H1 (cell line): ENCODE measurements at regions not wholly inside any gene's neighbourhood (a gene's known extent, or its start where the extent isn't known, plus 50 kb on each side); places are given as distances from the start of the nearest gene placed in this dataset.

Experiments
- CTCF ChIA-PET: fragments of 300-600 bp; sonication (Branson Sonifier 250); formaldehyde crosslinking; loops from one replicate; lab custom pipeline; 2021; ENCODE audit not compliant: partially characterized antibody; lab: Charles Lee
- POLR2A ChIA-PET: fragments of 300-600 bp; sonication (Branson Sonifier 250); formaldehyde crosslinking; loops from one replicate; lab custom pipeline; 2021; ENCODE audit warnings: inconsistent platforms; ENCODE audit not compliant: partially characterized antibody; lab: Charles Lee
- DNase-seq, 2 experiments: peaks; one replicate each; pipeline versions ENCODE4 v3.0.0 to v3.0.0-alpha.2; 2010 to 2022; ENCODE audit warnings: low spot score in 2 of 2, low read depth in 1 of 2, mixed read lengths in 1 of 2
- FAIRE-seq: peaks from 2 replicates; lab custom pipeline; 2011; peaks lifted over from hg19 to GRCh38; lab: Jason Lieb, UNC
- H2AFZ ChIP-seq: 2 replicates; pipeline ENCODE4 v1.8.1; 2012; ENCODE audit warnings: low read length, inconsistent platforms
- H2AK5ac ChIP-seq: 2 replicates; pipeline ENCODE4 v1.6.1; 2013; ENCODE audit warnings: low read depth, low read length
- H2BK120ac ChIP-seq: replicated peaks from 2 replicates; pipeline ENCODE3; 2013; ENCODE audit warnings: low read depth, low read length, inconsistent platforms
- H2BK12ac ChIP-seq: 2 replicates; pipeline ENCODE4 v1.6.1; 2013; ENCODE audit warnings: low read depth, low read length
- H2BK15ac ChIP-seq: 2 replicates; pipeline ENCODE4 v1.6.1; 2013; ENCODE audit warnings: low read length
- H2BK20ac ChIP-seq: 2 replicates; pipeline ENCODE4 v1.6.1; 2013; ENCODE audit warnings: low read length
- H2BK5ac ChIP-seq: 2 replicates; pipeline ENCODE4 v1.6.1; 2013; ENCODE audit warnings: low read depth, low read length
- H3K14ac ChIP-seq: 2 replicates; pipeline ENCODE4 v1.6.1; 2013; ENCODE audit warnings: inconsistent platforms; ENCODE audit not compliant: insufficient read length
- H3K18ac ChIP-seq: 2 replicates; pipeline ENCODE4 v1.6.1; 2013; ENCODE audit warnings: low read length; ENCODE audit errors: extremely low read depth
- H3K23ac ChIP-seq: 2 replicates; pipeline ENCODE4 v1.6.1; 2013; ENCODE audit warnings: inconsistent platforms; ENCODE audit not compliant: insufficient read length
- H3K23me2 ChIP-seq: 2 replicates; pipeline ENCODE4 v1.6.1; 2013; ENCODE audit warnings: low read depth, low read length
- H3K27ac ChIP-seq: 2 replicates; pipeline ENCODE4 v1.6.1; 2011; ENCODE audit warnings: low read depth, low read length, inconsistent platforms
- H3K27me3 ChIP-seq, 4 experiments: replicated peaks in 1 of 4; 1 replicate in 1 of 4; 2 replicates in 3 of 4; pipeline versions ENCODE4 v1.6.1 to v1.8.1; 2011 to 2013; ENCODE audit warnings: low read length in 3 of 4, mild to moderate bottlenecking in 3 of 4, inconsistent platforms in 2 of 4, mixed read lengths in 2 of 4, moderate library complexity in 1 of 4; ENCODE audit not compliant: control insufficient read depth in 3 of 4, insufficient read depth in 3 of 4; ENCODE audit errors: extremely low read depth in 1 of 4
- H3K36me3 ChIP-seq, 4 experiments: 2 replicates each; pipeline versions ENCODE4 v1.6.1 to v1.8.1; 2011 to 2013; ENCODE audit warnings: mild to moderate bottlenecking in 4 of 4, low read length in 3 of 4, moderate library complexity in 2 of 4, control low read depth in 1 of 4, inconsistent platforms in 1 of 4; ENCODE audit not compliant: insufficient read depth in 4 of 4, control insufficient read depth in 2 of 4
- H3K4ac ChIP-seq: replicated peaks from 2 replicates; pipeline ENCODE3; 2013; ENCODE audit warnings: low read length, low read depth, mixed read lengths, inconsistent platforms; ENCODE audit not compliant: insufficient read length
- H3K4me1 ChIP-seq, 4 experiments: replicated peaks in 1 of 4; 1 replicate in 1 of 4; 2 replicates in 3 of 4; pipeline versions ENCODE4 v1.6.1 to v1.8.1; 2011 to 2013; ENCODE audit warnings: low read length in 3 of 4, inconsistent platforms in 2 of 4, mixed read lengths in 1 of 4; ENCODE audit not compliant: insufficient read depth in 4 of 4, control insufficient read depth in 3 of 4
- H3K4me2 ChIP-seq, 2 experiments: 2 replicates each; pipeline versions ENCODE4 v1.6.1 to v1.8.1; 2011 to 2013; ENCODE audit warnings: low read depth in 2 of 2, low read length in 2 of 2, control low read depth in 1 of 2, inconsistent platforms in 1 of 2, mild to moderate bottlenecking in 1 of 2; ENCODE audit not compliant: insufficient read depth in 1 of 2
- H3K4me3 ChIP-seq, 4 experiments: fragments of 200-600, 300-600 bp in 1 of 4; sonication (generic), shearing (Covaris generic), sonication (Bioruptor Twin) in 1 of 4; 2 replicates each; pipeline versions ENCODE4 v1.5.1 to v1.8.1; 2011 to 2016; ENCODE audit warnings: low read length in 4 of 4, low read depth in 3 of 4, control low read depth in 2 of 4, inconsistent platforms in 2 of 4, mild to moderate bottlenecking in 2 of 4, mixed read lengths in 1 of 4, moderate library complexity in 1 of 4; ENCODE audit not compliant: insufficient read depth in 2 of 4; ENCODE audit errors: extremely low read depth in 1 of 4
- H3K56ac ChIP-seq: replicated peaks from 2 replicates; pipeline ENCODE3; 2013; ENCODE audit warnings: low read depth, mild to moderate bottlenecking, mixed read lengths, low read length, inconsistent platforms; ENCODE audit not compliant: insufficient read length
- H3K79me1 ChIP-seq: 2 replicates; pipeline ENCODE4 v1.6.1; 2013; ENCODE audit warnings: low read depth, low read length, control low read depth
- H3K79me2 ChIP-seq, 2 experiments: 2 replicates each; pipeline versions ENCODE4 v1.6.1 to v1.8.1; 2012 to 2013; ENCODE audit warnings: low read length in 2 of 2, mild to moderate bottlenecking in 2 of 2, inconsistent platforms in 1 of 2; ENCODE audit not compliant: insufficient read depth in 2 of 2, control insufficient read depth in 1 of 2
- H3K9ac ChIP-seq, 4 experiments: replicated peaks in 1 of 4; 1 replicate in 1 of 4; 2 replicates in 3 of 4; pipeline versions ENCODE4 v1.6.1 to v1.8.1; 2011 to 2013; ENCODE audit warnings: low read depth in 3 of 4, low read length in 3 of 4, control low read depth in 2 of 4, mild to moderate bottlenecking in 2 of 4, moderate library complexity in 2 of 4, inconsistent platforms in 1 of 4; ENCODE audit errors: extremely low read depth in 1 of 4
- H3K9me3 ChIP-seq, 2 experiments: 2 replicates each; pipeline versions ENCODE4 v1.6.1 to v1.8.1; 2012 to 2013; ENCODE audit warnings: mild to moderate bottlenecking in 2 of 2, moderate library complexity in 2 of 2, control low read depth in 1 of 2, inconsistent platforms in 1 of 2, low read depth in 1 of 2, low read length in 1 of 2, mixed read lengths in 1 of 2; ENCODE audit not compliant: insufficient read depth in 2 of 2
- H4K20me1 ChIP-seq, 2 experiments: replicated peaks in 1 of 2; 2 replicates each; pipeline versions ENCODE3 to v1.8.1; 2011 to 2013; ENCODE audit warnings: inconsistent platforms in 2 of 2, low read length in 2 of 2, mild to moderate bottlenecking in 1 of 2; ENCODE audit not compliant: insufficient read depth in 2 of 2, control insufficient read depth in 1 of 2
- H4K5ac ChIP-seq: 2 replicates; pipeline ENCODE4 v1.6.1; 2013; ENCODE audit warnings: low read length, low read depth, mixed read lengths, inconsistent platforms; ENCODE audit not compliant: insufficient read length
- H4K8ac ChIP-seq: 2 replicates; pipeline ENCODE4 v1.8.0; 2013; ENCODE audit warnings: mild to moderate bottlenecking, moderate library complexity, low read length, inconsistent platforms; ENCODE audit not compliant: insufficient read depth; ENCODE audit errors: extremely low read depth
- H4K91ac ChIP-seq: replicated peaks from 2 replicates; pipeline ENCODE3; 2013; ENCODE audit warnings: low read length, mixed read lengths, inconsistent platforms; ENCODE audit not compliant: insufficient read length
- BCL11A ChIP-seq, 2 experiments: IDR thresholded peaks; one replicate each; pipeline ENCODE4 v1.6.1; 2011; ENCODE audit warnings: low read depth in 2 of 2, low read length in 2 of 2, mild to moderate bottlenecking in 2 of 2
- CREB1 ChIP-seq: IDR thresholded peaks from 2 replicates; pipeline ENCODE4 v1.6.1; 2012; ENCODE audit warnings: inconsistent platforms
- EP300 ChIP-seq, 2 experiments: IDR thresholded peaks; 1 replicate in 1 of 2; 2 replicates in 1 of 2; pipeline ENCODE4 v1.6.1; 2011 to 2012; ENCODE audit warnings: low read depth in 2 of 2, low read length in 2 of 2, mild to moderate bottlenecking in 2 of 2, borderline replicate concordance in 1 of 2, inconsistent platforms in 1 of 2, moderate library complexity in 1 of 2
- EZH2 ChIP-seq: fragments of 200-600 bp; sonication (generic); IDR thresholded peaks from 2 replicates; pipeline ENCODE4 v1.7.1; 2012; ENCODE audit warnings: low read depth, mild to moderate bottlenecking, moderate library complexity, low read length, inconsistent platforms; ENCODE audit not compliant: severe bottlenecking
- KDM1A ChIP-seq: fragments of 200-600, 300-600 bp; sonication (generic); IDR thresholded peaks from 2 replicates; pipeline ENCODE4 v1.7.1; 2016; ENCODE audit warnings: mild to moderate bottlenecking, low read length, borderline replicate concordance
- PHF8 ChIP-seq: fragments of 200-600 bp; sonication (generic); conservative IDR thresholded peaks from 2 replicates; pipeline ENCODE4 v1.7.1; 2012; ENCODE audit warnings: low read depth, mild to moderate bottlenecking, inconsistent platforms, low read length, moderate library complexity
- POU5F1 ChIP-seq: IDR thresholded peaks from 2 replicates; pipeline ENCODE4 v1.6.1; 2011; ENCODE audit warnings: low read depth, mild to moderate bottlenecking, low read length, moderate library complexity
- YY1 ChIP-seq: IDR thresholded peaks from 2 replicates; pipeline ENCODE4 v1.6.1; 2011; ENCODE audit warnings: low read depth, mild to moderate bottlenecking, low read length
- WGBS, 2 experiments: shearing (Covaris generic) in 1 of 2; methylation state at CpG; one replicate each; pipeline versions ENCODE4 v1.1.6 to v1.1.7; 2013 to 2015; ENCODE audit warnings: low lambda C conversion rate in 2 of 2, mixed read lengths in 2 of 2, inconsistent platforms in 1 of 2, low coverage in 1 of 2, missing lambda C conversion rate in 1 of 2; ENCODE audit not compliant: insufficient replicate concordance in 2 of 2, insufficient coverage in 1 of 2, insufficient read length in 1 of 2; ENCODE audit errors: extremely low coverage in 1 of 2, missing lambda C conversion rate in 1 of 2; 5-methylcytosine and 5-hydroxymethylcytosine counted together
- TF ChIP-seq, protein P1 (sequence below), 3 experiments: IDR thresholded peaks; 1 replicate in 2 of 3; 2 replicates in 1 of 3; pipeline versions ENCODE4 v1.5.1 to v1.6.1; 2011; ENCODE audit warnings: low read length in 3 of 3, mild to moderate bottlenecking in 3 of 3, inconsistent platforms in 2 of 3, low read depth in 1 of 3, moderate library complexity in 1 of 3; ENCODE audit not compliant: insufficient read depth in 1 of 3; ENCODE audit errors: control extremely low read depth in 1 of 3

DNA sequence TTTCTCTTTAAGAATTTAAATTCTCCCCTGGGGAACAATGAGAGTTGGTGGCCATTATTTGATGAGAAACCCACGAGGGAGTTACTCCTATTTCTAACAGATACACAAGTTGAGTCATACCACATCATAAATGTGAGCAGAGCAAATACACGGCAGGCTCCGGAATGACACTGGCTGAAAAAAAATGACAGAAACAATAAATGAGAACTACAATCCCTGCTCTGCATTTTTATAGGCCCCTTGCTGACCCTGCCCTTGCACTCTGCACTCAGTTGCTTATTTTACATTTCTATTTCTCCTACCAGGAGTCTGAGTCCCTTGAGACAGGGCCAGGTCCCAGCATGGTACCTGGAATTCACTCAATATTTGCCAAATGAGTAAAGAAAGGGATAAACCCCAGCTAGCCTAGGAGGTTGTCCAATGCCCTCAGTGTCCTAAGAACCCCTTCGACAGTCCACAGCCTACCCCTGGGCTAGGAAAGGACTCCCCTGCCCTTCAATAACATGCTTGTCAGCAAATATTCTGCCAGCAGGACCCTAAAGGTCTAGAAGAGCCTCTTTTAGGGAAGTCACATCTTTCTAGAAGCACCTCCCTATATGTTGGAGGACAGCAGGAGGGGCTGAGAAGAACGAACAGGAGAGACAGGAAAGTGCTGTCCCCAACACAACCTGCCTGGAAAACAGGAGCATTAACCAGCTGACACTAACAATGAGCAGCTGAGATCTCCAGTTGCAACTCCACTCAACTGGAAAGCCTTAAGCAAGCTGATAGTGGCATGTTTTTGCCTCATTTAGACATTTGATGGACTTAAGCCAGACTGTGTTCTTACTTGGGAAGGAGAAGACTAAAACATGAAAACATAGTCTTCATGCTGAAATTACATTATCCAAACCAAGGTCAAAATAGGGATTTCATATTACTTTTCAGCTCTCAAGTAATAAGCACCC, 191.2 kb downstream of the ACTL7B start:
- H2BK12ac ChIP-seq, result no peak overlapping the region
- 90% methylated on average over 5 of the region's 5 CpGs; no CpG with 5 or more reads in 1 of the 2 experiments for WGBS, 2 experiments
- no peak overlapping the region for H4K8ac ChIP-seq
- no peak overlapping the region for H2AFZ ChIP-seq
- H3K36me3 ChIP-seq, result no peaks in the 10 kb centered on the region; a peak in 1 of 8 replicates
- no peak overlapping the region for H4K91ac ChIP-seq
- H2AK5ac ChIP-seq, result no peak overlapping the region
- H3K9ac ChIP-seq, result no peak overlapping the region
- H4K5ac ChIP-seq, result no peak overlapping the region
- POLR2A ChIA-PET, result no interaction called here
- no peak overlapping the region for H3K4me2 ChIP-seq
- H3K9me3 ChIP-seq, result peaks cover 19 to 22% of the 10 kb centered on the region in 2 experiments
- DNase-seq (no peak), FAIRE-seq (no peak)
- no peaks in the 10 kb centered on the region for H3K79me1 ChIP-seq
- H3K18ac ChIP-seq, result no peak overlapping the region
- CTCF ChIA-PET, result interaction anchor here (0.9 to 2.2 kb wide), 4 partner anchors 20 to 1239 kb away, joined by 3 to 6 read pairs (median 4); no protein-coding TSS in a partner anchor
- H3K23me2 ChIP-seq, result no peaks in the 10 kb centered on the region
- no peak overlapping the region for H2BK20ac ChIP-seq
- peaks cover 0 to 8% (median under 1%) of the 10 kb centered on the region in 4 experiments; a peak in 4 of 7 replicates for H3K4me1 ChIP-seq
- H3K14ac ChIP-seq, result no peak overlapping the region
- H4K20me1 ChIP-seq, result no peaks in the 10 kb centered on the region
- H3K79me2 ChIP-seq, result no peaks in the 10 kb centered on the region
- H3K56ac ChIP-seq, result no peak overlapping the region
- H2BK15ac ChIP-seq, result peak overlapping the region; percentile 46; the same call in 1 of the 2 replicates
- no peak overlapping the region for H3K23ac ChIP-seq
- no peaks in the 10 kb centered on the region for H3K27me3 ChIP-seq
- H3K27ac ChIP-seq, result no peak overlapping the region
- no peak overlapping the region for H3K4ac ChIP-seq
- H3K4me3 ChIP-seq, result no peak overlapping the region
- no peak overlapping the region for H2BK5ac ChIP-seq
- H2BK120ac ChIP-seq, result no peak overlapping the region
- TF ChIP-seq, protein P1, sequence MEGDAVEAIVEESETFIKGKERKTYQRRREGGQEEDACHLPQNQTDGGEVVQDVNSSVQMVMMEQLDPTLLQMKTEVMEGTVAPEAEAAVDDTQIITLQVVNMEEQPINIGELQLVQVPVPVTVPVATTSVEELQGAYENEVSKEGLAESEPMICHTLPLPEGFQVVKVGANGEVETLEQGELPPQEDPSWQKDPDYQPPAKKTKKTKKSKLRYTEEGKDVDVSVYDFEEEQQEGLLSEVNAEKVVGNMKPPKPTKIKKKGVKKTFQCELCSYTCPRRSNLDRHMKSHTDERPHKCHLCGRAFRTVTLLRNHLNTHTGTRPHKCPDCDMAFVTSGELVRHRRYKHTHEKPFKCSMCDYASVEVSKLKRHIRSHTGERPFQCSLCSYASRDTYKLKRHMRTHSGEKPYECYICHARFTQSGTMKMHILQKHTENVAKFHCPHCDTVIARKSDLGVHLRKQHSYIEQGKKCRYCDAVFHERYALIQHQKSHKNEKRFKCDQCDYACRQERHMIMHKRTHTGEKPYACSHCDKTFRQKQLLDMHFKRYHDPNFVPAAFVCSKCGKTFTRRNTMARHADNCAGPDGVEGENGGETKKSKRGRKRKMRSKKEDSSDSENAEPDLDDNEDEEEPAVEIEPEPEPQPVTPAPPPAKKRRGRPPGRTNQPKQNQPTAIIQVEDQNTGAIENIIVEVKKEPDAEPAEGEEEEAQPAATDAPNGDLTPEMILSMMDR (IDR thresholded peaks at IDR 0.05; ENCODE audit: control extremely low read depth in 1 of 3, insufficient read depth in 1 of 3, low read depth in 1 of 3, low read length in 3 of 3), result no peak
- TF ChIP-seq BCL11A (IDR thresholded peaks at IDR 0.05; ENCODE audit: low read depth in 2 of 2, low read length in 2 of 2) (no peak), KDM1A (no peak), PHF8 (no peak), YY1 (no peak), CREB1 (no peak), EZH2 (no peak), EP300 (IDR thresholded peaks at IDR 0.05; ENCODE audit: borderline replicate concordance in 1 of 2, low read depth in 2 of 2, low read length in 2 of 2) (no peak), POU5F1 (no peak)
